WTC11 (cell line): ENCODE measurements at regions not wholly inside any gene's neighbourhood (a gene's known extent, or its start where the extent isn't known, plus 50 kb on each side); places are given as distances from the start of the nearest gene placed in this dataset.

Experiments used
- ATAC-seq: fragments of 200-7000 bp; cut with Tn5 transposase; 2 replicates; pipeline ENCODE4 v1.10.0; 2021; ENCODE audit warnings: mild to moderate bottlenecking, moderate library complexity
- CTCF ChIA-PET: fragments of 300-600 bp; sonication (Branson Sonifier 250); formaldehyde crosslinking; loops from one replicate; lab custom pipeline; 2021; ENCODE audit warnings: antibody characterized with exemption; lab: Charles Lee
- POLR2A ChIA-PET: fragments of 350-600 bp; sonication (Branson Sonifier 250); formaldehyde crosslinking; loops from one replicate; lab custom pipeline; 2021; ENCODE audit warnings: antibody characterized with exemption; lab: Charles Lee
- DNase-seq: peaks from one replicate; pipeline ENCODE4 v3.0.0; 2021; ENCODE audit warnings: low spot score
- H3K27ac Mint-ChIP-seq: 2 replicates; pipeline ENCODE4 v1.8.0; 2021; ENCODE audit warnings: mixed read lengths
- H3K27me3 Mint-ChIP-seq: 2 replicates; pipeline ENCODE4 v1.8.0; 2021; ENCODE audit warnings: low read depth, mild to moderate bottlenecking, moderate library complexity, mixed read lengths
- H3K36me3 Mint-ChIP-seq: 2 replicates; pipeline ENCODE4 v1.8.0; 2021; ENCODE audit warnings: mixed read lengths
- H3K4me1 Mint-ChIP-seq: 2 replicates; pipeline ENCODE4 v1.8.0; 2022; ENCODE audit warnings: mixed read lengths
- H3K4me3 Mint-ChIP-seq: 2 replicates; pipeline ENCODE4 v1.8.0; 2021; ENCODE audit warnings: mild to moderate bottlenecking, moderate library complexity, mixed read lengths
- H3K9me3 Mint-ChIP-seq: 2 replicates; pipeline ENCODE4 v1.8.0; 2021; ENCODE audit warnings: mixed read lengths
- E2F5 ChIP-seq: sonication (generic); formaldehyde crosslinking; IDR thresholded peaks from 2 replicates; pipeline ENCODE4 v1.8.1; 2022; ENCODE audit warnings: mild to moderate bottlenecking, moderate library complexity, missing genetic modification reagents
- ELF4 ChIP-seq: sonication (generic); formaldehyde crosslinking; IDR thresholded peaks from 2 replicates; pipeline ENCODE4 v1.8.1; 2022; ENCODE audit warnings: low read depth, mild to moderate bottlenecking, moderate library complexity, missing genetic modification reagents
- ESRRA ChIP-seq: sonication (generic); formaldehyde crosslinking; IDR thresholded peaks from 2 replicates; pipeline ENCODE4 v1.8.1; 2022; ENCODE audit warnings: mild to moderate bottlenecking, missing genetic modification reagents, borderline replicate concordance
- FOXK1 ChIP-seq: sonication (generic); formaldehyde crosslinking; IDR thresholded peaks from 2 replicates; pipeline ENCODE4 v1.8.0; 2022; ENCODE audit warnings: mild to moderate bottlenecking, moderate library complexity, missing genetic modification reagents
- GRHL2 ChIP-seq: fragments of 250-450 bp; sonication (Bioruptor Pico); IDR thresholded peaks from 2 replicates; pipeline ENCODE4 v1.8.0; 2022; ENCODE audit warnings: mild to moderate bottlenecking, moderate library complexity; ENCODE audit not compliant: insufficient replicate concordance, severe bottlenecking
- IRF1 ChIP-seq: sonication (generic); formaldehyde crosslinking; IDR thresholded peaks from 2 replicates; pipeline ENCODE4 v1.8.0; 2023; ENCODE audit warnings: missing genetic modification reagents
- OVOL2 ChIP-seq: fragments of 250-450 bp; sonication (Bioruptor Pico); IDR thresholded peaks from 2 replicates; pipeline ENCODE4 v1.9.0; 2021; ENCODE audit warnings: mild to moderate bottlenecking, borderline replicate concordance
- TEAD4 ChIP-seq: sonication (generic); formaldehyde crosslinking; IDR thresholded peaks from 2 replicates; pipeline ENCODE4 v1.8.0; 2022; ENCODE audit warnings: mild to moderate bottlenecking, missing genetic modification reagents
- ZBTB21 ChIP-seq: sonication (generic); formaldehyde crosslinking; IDR thresholded peaks from 2 replicates; pipeline ENCODE4 v1.8.1; 2023; ENCODE audit warnings: mild to moderate bottlenecking, missing genetic modification reagents, borderline replicate concordance
- ZNF281 ChIP-seq: sonication (generic); formaldehyde crosslinking; IDR thresholded peaks from 2 replicates; pipeline ENCODE4 v1.8.0; 2023; ENCODE audit warnings: mild to moderate bottlenecking, missing genetic modification reagents
- ZNF416 ChIP-seq: fragments of 250-450 bp; sonication (Bioruptor Pico); IDR thresholded peaks from 2 replicates; pipeline ENCODE4 v1.9.0; 2021; ENCODE audit warnings: mild to moderate bottlenecking, inconsistent platforms
- TF ChIP-seq, protein P1 (sequence below): sonication (generic); formaldehyde crosslinking; IDR thresholded peaks from 2 replicates; pipeline ENCODE4 v1.8.0; 2022; ENCODE audit warnings: mild to moderate bottlenecking, missing genetic modification reagents
- TF ChIP-seq, protein P2 (sequence below): fragments of 250-450 bp; sonication (Bioruptor Pico); IDR thresholded peaks from 2 replicates; pipeline ENCODE4 v2.1.2; 2022; ENCODE audit warnings: mild to moderate bottlenecking, moderate library complexity
- TF ChIP-seq, protein P3 (sequence below): sonication (generic); formaldehyde crosslinking; IDR thresholded peaks from 2 replicates; pipeline ENCODE4 v1.8.0; 2023; ENCODE audit warnings: missing genetic modification reagents, mild to moderate bottlenecking, borderline replicate concordance
- TF ChIP-seq, protein P4 (sequence below): sonication (generic); formaldehyde crosslinking; IDR thresholded peaks from 2 replicates; pipeline ENCODE4 v1.8.1; 2023; ENCODE audit warnings: mild to moderate bottlenecking, missing genetic modification reagents, moderate library complexity

DNA sequence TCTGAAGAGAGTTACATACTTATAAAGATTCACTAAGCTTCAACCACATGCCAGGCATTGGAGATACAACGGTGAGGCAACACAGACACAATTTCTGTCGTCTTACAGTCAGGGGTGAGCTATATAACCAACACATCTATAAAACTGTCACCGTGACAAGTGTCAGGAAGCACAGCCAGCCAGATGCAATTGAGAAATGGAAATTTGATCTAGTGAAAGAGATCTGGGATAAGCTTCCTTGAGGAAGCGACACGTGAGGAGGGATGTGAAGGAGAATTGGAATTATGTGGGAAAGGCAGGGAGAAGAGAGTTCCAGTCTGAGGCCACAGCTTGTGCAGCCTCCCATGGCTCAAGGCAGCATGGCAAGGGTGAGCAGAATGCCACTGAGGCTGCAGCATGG lies 50.9 kb upstream of the ZNF354B start:
- DNase-seq (no peak), ATAC-seq (no peak)

DNA sequence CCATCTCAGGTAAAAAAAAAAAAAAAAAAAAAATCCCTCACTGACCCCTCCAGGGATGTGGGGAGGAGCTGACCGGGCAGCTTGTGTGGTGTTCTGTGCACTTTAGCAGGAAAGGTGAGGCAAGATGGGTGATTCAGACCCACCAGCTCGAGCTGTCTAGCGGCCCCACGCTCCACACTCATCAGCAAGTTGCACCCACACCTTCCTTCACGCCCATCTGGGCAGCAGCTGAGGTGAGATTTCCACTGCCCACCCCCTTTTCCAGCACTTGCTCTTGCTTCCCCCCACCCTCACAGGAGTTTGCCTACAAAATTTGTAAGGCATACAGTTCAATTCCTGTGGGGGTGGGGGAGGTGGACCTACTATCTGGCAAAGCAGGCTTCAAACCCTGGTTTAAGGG lies 58.7 kb upstream of the ZNF354B start:
- no peak for DNase-seq
- TF ChIP-seq, protein P1, sequence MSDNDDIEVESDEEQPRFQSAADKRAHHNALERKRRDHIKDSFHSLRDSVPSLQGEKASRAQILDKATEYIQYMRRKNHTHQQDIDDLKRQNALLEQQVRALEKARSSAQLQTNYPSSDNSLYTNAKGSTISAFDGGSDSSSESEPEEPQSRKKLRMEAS (CRISPR knock-in tag), result no peak
- no peak for TF ChIP-seq ELF4 (CRISPR knock-in tag)
- TF ChIP-seq GRHL2 (CRISPR knock-in tag), result no peak
- TF ChIP-seq, protein P2, sequence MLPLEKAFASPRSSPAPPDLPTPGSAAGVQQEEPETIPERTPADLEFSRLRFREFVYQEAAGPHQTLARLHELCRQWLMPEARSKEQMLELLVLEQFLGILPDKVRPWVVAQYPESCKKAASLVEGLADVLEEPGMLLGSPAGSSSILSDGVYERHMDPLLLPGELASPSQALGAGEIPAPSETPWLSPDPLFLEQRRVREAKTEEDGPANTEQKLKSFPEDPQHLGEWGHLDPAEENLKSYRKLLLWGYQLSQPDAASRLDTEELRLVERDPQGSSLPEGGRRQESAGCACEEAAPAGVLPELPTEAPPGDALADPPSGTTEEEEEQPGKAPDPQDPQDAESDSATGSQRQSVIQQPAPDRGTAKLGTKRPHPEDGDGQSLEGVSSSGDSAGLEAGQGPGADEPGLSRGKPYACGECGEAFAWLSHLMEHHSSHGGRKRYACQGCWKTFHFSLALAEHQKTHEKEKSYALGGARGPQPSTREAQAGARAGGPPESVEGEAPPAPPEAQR (CRISPR knock-in tag), result no peak
- TF ChIP-seq, protein P3, sequence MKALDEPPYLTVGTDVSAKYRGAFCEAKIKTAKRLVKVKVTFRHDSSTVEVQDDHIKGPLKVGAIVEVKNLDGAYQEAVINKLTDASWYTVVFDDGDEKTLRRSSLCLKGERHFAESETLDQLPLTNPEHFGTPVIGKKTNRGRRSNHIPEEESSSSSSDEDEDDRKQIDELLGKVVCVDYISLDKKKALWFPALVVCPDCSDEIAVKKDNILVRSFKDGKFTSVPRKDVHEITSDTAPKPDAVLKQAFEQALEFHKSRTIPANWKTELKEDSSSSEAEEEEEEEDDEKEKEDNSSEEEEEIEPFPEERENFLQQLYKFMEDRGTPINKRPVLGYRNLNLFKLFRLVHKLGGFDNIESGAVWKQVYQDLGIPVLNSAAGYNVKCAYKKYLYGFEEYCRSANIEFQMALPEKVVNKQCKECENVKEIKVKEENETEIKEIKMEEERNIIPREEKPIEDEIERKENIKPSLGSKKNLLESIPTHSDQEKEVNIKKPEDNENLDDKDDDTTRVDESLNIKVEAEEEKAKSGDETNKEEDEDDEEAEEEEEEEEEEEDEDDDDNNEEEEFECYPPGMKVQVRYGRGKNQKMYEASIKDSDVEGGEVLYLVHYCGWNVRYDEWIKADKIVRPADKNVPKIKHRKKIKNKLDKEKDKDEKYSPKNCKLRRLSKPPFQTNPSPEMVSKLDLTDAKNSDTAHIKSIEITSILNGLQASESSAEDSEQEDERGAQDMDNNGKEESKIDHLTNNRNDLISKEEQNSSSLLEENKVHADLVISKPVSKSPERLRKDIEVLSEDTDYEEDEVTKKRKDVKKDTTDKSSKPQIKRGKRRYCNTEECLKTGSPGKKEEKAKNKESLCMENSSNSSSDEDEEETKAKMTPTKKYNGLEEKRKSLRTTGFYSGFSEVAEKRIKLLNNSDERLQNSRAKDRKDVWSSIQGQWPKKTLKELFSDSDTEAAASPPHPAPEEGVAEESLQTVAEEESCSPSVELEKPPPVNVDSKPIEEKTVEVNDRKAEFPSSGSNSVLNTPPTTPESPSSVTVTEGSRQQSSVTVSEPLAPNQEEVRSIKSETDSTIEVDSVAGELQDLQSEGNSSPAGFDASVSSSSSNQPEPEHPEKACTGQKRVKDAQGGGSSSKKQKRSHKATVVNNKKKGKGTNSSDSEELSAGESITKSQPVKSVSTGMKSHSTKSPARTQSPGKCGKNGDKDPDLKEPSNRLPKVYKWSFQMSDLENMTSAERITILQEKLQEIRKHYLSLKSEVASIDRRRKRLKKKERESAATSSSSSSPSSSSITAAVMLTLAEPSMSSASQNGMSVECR (CRISPR knock-in tag), result no peak
- TF ChIP-seq FOXK1, result no peak
- TF ChIP-seq, all 79 proteins: peak for 0
- CTCF ChIA-PET, result interaction anchor here (0.7 to 1.2 kb wide), 4 partner anchors 28 to 554 kb away, joined by 3 to 5 read pairs (median 4); partner anchors contain the start of gene ZNF354C

More for the DNA sequence above, 50.9 kb upstream of the ZNF354B start:
- CTCF ChIA-PET, result interaction anchor here (1.3 kb wide), 1 partner anchor 9 kb away, joined by 5 read pairs; no protein-coding TSS in a partner anchor
- TF ChIP-seq, protein P4, sequence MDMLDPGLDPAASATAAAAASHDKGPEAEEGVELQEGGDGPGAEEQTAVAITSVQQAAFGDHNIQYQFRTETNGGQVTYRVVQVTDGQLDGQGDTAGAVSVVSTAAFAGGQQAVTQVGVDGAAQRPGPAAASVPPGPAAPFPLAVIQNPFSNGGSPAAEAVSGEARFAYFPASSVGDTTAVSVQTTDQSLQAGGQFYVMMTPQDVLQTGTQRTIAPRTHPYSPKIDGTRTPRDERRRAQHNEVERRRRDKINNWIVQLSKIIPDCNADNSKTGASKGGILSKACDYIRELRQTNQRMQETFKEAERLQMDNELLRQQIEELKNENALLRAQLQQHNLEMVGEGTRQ (CRISPR knock-in tag), result no peak
- TF ChIP-seq OVOL2 (CRISPR knock-in tag), result no peak
- no peak for TF ChIP-seq IRF1
- TF ChIP-seq TEAD4 (CRISPR knock-in tag), result no peak
- TF ChIP-seq E2F5 (CRISPR knock-in tag), result no peak
- TF ChIP-seq ZNF416 (CRISPR knock-in tag), result no peak
- no peak for TF ChIP-seq ZNF281 (CRISPR knock-in tag)
- TF ChIP-seq FOXK1, result no peak
- TF ChIP-seq ESRRA, result no peak
- TF ChIP-seq ZBTB21 (CRISPR knock-in tag), result no peak
- H3K36me3 Mint-ChIP-seq, result peaks cover 75% of the 10 kb centered on the region
- no peaks in the 10 kb centered on the region; the same call in 1 of the 2 replicates for H3K27me3 Mint-ChIP-seq
- peaks cover 5% of the 10 kb centered on the region; the same call in 1 of the 2 replicates for H3K9me3 Mint-ChIP-seq
- no peak overlapping the region for H3K4me3 Mint-ChIP-seq
- H3K4me1 Mint-ChIP-seq, result 0 out of 2 replicates have a peak, but pooled peaks cover 2% of the 10 kb centered on the region
- no peak overlapping the region for H3K27ac Mint-ChIP-seq
- POLR2A ChIA-PET, result no interaction called here

More for the DNA sequence above, 58.7 kb upstream of the ZNF354B start:
- H3K27ac Mint-ChIP-seq, result no peak overlapping the region
- POLR2A ChIA-PET, result interaction anchor here (0.6 to 0.7 kb wide), 2 partner anchors 38 to 561 kb away, joined by 4 to 6 read pairs; no protein-coding TSS in a partner anchor
- peaks cover 5% of the 10 kb centered on the region for H3K4me1 Mint-ChIP-seq
- peaks cover 10% of the 10 kb centered on the region for H3K9me3 Mint-ChIP-seq
- H3K27me3 Mint-ChIP-seq, result no peaks in the 10 kb centered on the region
- no peak for ATAC-seq
- no peak overlapping the region for H3K4me3 Mint-ChIP-seq
- peaks cover 53% of the 10 kb centered on the region for H3K36me3 Mint-ChIP-seq
